NCI-H82 treated with DMSO at 0.1 percent for 48 hours (cell line): ENCODE measurements at regions not wholly inside any gene's neighbourhood (a gene's known extent, or its start where the extent isn't known, plus 50 kb on each side); places are given as distances from the start of the nearest gene placed in this dataset.

Source experiments
- DNase-seq: peaks from one replicate; lab custom pipeline; 2025; ENCODE audit not compliant: unreplicated experiment; lab: John Stamatoyannopoulos, UW

GRCh38 chr5:56282951-56283350 is 49.8 kb upstream of the ANKRD55 start:
- DNase-seq, result no peak
